ENCODE measurements at regions not wholly inside any gene's neighbourhood (a gene's known extent, or its start where the extent isn't known, plus 50 kb on each side); places are given as distances from the start of the nearest gene placed in this dataset.

- DNase-seq (ENCODE audit: low spot score) = peak; percentile 67
These were observed 213.5 kb upstream of the PDE10A start for GRCh38 chr6:165876588-165876987.

GRCh38 chr6:165875946-165876345 is 212.9 kb upstream of the PDE10A start:
- no peak for DNase-seq (ENCODE audit: low spot score)

GRCh38 chr6:165873976-165874375 is 210.9 kb upstream of the PDE10A start:
- DNase-seq (ENCODE audit: low spot score) = no peak

- no peak for DNase-seq (ENCODE audit: low spot score)
These were observed 209.8 kb upstream of the PDE10A start for GRCh38 chr6:165872811-165873210.

GRCh38 chr6:165872311-165872710 is 209.3 kb upstream of the PDE10A start:
- DNase-seq (ENCODE audit: low spot score) = no peak

- DNase-seq (ENCODE audit: low spot score) = no peak
These were observed 208.5 kb upstream of the PDE10A start for GRCh38 chr6:165871571-165871970.

GRCh38 chr6:165869526-165869925 is 206.5 kb upstream of the PDE10A start:
- no peak for DNase-seq (ENCODE audit: low spot score)

GRCh38 chr6:165864925-165865324 is 201.9 kb upstream of the PDE10A start:
- DNase-seq (ENCODE audit: low spot score) = no peak

- DNase-seq (ENCODE audit: low spot score) = no peak
These were observed 201.2 kb upstream of the PDE10A start for GRCh38 chr6:165864218-165864617.

- DNase-seq (ENCODE audit: low spot score) = no peak
These were observed 200.8 kb upstream of the PDE10A start for GRCh38 chr6:165863801-165864200.

GRCh38 chr6:165862813-165863212 is 199.8 kb upstream of the PDE10A start:
- no peak for DNase-seq (ENCODE audit: low spot score)

GRCh38 chr6:165861226-165861625 is 198.2 kb upstream of the PDE10A start:
- no peak for DNase-seq (ENCODE audit: low spot score)

GRCh38 chr6:165858586-165858985 is 195.5 kb upstream of the PDE10A start:
- no peak for DNase-seq (ENCODE audit: low spot score)

- no peak for DNase-seq (ENCODE audit: low spot score)
These were observed 192.8 kb upstream of the PDE10A start for GRCh38 chr6:165855856-165856255.

GRCh38 chr6:165854863-165855593 is 192.0 kb upstream of the PDE10A start:
- DNase-seq (ENCODE audit: low spot score) = no peak

- no peak for DNase-seq (ENCODE audit: low spot score)
These were observed 191.2 kb upstream of the PDE10A start for GRCh38 chr6:165854061-165854862.

- DNase-seq (ENCODE audit: low spot score) = no peak
These were observed 189.6 kb upstream of the PDE10A start for GRCh38 chr6:165852676-165853075.

- DNase-seq (ENCODE audit: low spot score) = peak; percentile 79
These were observed 187.5 kb upstream of the PDE10A start for GRCh38 chr6:165850434-165851019.

- peak; percentile 63 for DNase-seq (ENCODE audit: low spot score)
These were observed 186.7 kb upstream of the PDE10A start for GRCh38 chr6:165849534-165850430.

GRCh38 chr6:165848086-165848426 is 185.0 kb upstream of the PDE10A start:
- no peak for DNase-seq (ENCODE audit: low spot score)

GRCh38 chr6:165847407-165848085 is 184.5 kb upstream of the PDE10A start:
- no peak for DNase-seq (ENCODE audit: low spot score)
